Keratinocyte (primary cell): ENCODE measurements at regions not wholly inside any gene's neighbourhood (a gene's known extent, or its start where the extent isn't known, plus 50 kb on each side); places are given as distances from the start of the nearest gene placed in this dataset.

Experiments
- DNase-seq: peaks from one replicate; pipeline ENCODE4 v3.0.0-alpha.2; 2011; ENCODE audit warnings: low read depth, missing footprints, low spot score
- FAIRE-seq: peaks from 2 replicates; lab custom pipeline; 2011; peaks lifted over from hg19 to GRCh38; lab: Jason Lieb, UNC
- H2AFZ ChIP-seq: 2 replicates; pipeline ENCODE4 v1.6.0; 2012; ENCODE audit warnings: low read length, control low read depth, inconsistent platforms; ENCODE audit not compliant: control insufficient read depth
- H3K27ac ChIP-seq: 2 replicates; pipeline ENCODE4 v1.5.1; 2011; ENCODE audit warnings: low read length; ENCODE audit not compliant: control insufficient read depth, insufficient read depth
- H3K27me3 ChIP-seq: 3 replicates; pipeline ENCODE4 v1.6.0; 2011; ENCODE audit warnings: low read length; ENCODE audit not compliant: control insufficient read depth, insufficient read depth; ENCODE audit errors: extremely low read depth
- H3K36me3 ChIP-seq, 2 experiments: 2 replicates in 1 of 2; 3 replicates in 1 of 2; pipeline ENCODE4 v1.5.1; 2011; ENCODE audit warnings: low read length in 2 of 2, mild to moderate bottlenecking in 1 of 2; ENCODE audit not compliant: control insufficient read depth in 2 of 2, insufficient read depth in 2 of 2; ENCODE audit errors: extremely low read depth in 1 of 2
- H3K4me1 ChIP-seq: 3 replicates; pipeline ENCODE4 v1.5.1; 2011; ENCODE audit warnings: low read length; ENCODE audit not compliant: control insufficient read depth, insufficient read depth; ENCODE audit errors: extremely low read depth
- H3K4me2 ChIP-seq: 3 replicates; pipeline ENCODE4 v1.6.0; 2011; ENCODE audit warnings: low read depth, low read length; ENCODE audit not compliant: control insufficient read depth, insufficient read depth; ENCODE audit errors: extremely low read depth
- H3K4me3 ChIP-seq, 3 experiments: fragments of 200-600 bp in 1 of 3; sonication (generic) in 1 of 3; 2 replicates in 2 of 3; 3 replicates in 1 of 3; pipeline ENCODE4 v1.5.1; 2011 to 2016; ENCODE audit warnings: low read length in 3 of 3, mild to moderate bottlenecking in 3 of 3, control low read depth in 2 of 3, inconsistent platforms in 1 of 3, low read depth in 1 of 3, mixed read lengths in 1 of 3, mixed run types in 1 of 3, moderate library complexity in 1 of 3; ENCODE audit not compliant: control insufficient read depth in 2 of 3, insufficient read depth in 2 of 3; ENCODE audit errors: extremely low read depth in 1 of 3
- H3K79me2 ChIP-seq: 2 replicates; pipeline ENCODE4 v1.6.0; 2012; ENCODE audit warnings: low read length; ENCODE audit not compliant: control insufficient read depth, insufficient read depth
- H3K9ac ChIP-seq: 3 replicates; pipeline ENCODE4 v1.6.0; 2011; ENCODE audit warnings: low read length; ENCODE audit not compliant: control insufficient read depth, insufficient read depth; ENCODE audit errors: extremely low read depth
- H3K9me1 ChIP-seq: 3 replicates; pipeline ENCODE4 v1.6.0; 2011; ENCODE audit warnings: low read length; ENCODE audit not compliant: control insufficient read depth, insufficient read depth; ENCODE audit errors: extremely low read depth
- H3K9me3 ChIP-seq: 2 replicates; pipeline ENCODE4 v1.5.1; 2012; ENCODE audit warnings: low read depth, low read length; ENCODE audit not compliant: control insufficient read depth
- H4K20me1 ChIP-seq: 3 replicates; pipeline ENCODE4 v1.6.0; 2011; ENCODE audit warnings: low read length; ENCODE audit not compliant: control insufficient read depth, insufficient read depth; ENCODE audit errors: extremely low read depth
- EZH2 ChIP-seq: IDR thresholded peaks from one replicate; pipeline ENCODE4 v1.6.1; 2012; ENCODE audit warnings: inconsistent platforms, mild to moderate bottlenecking, low read length, moderate library complexity
- dilution Hi-C: fragments of 300-500 bp; cut with MboI; formaldehyde crosslinking; loops from one replicate; pipeline ENCODE4 v1.7.0; 2020; ENCODE audit warnings: low sequenced_read_pairs; ENCODE audit not compliant: extremely low pct_ligation_motif_present
- TF ChIP-seq, protein P1 (sequence below), 3 experiments: IDR thresholded peaks in 1 of 3; conservative IDR thresholded peaks in 1 of 3; optimal IDR thresholded peaks in 1 of 3; 2 replicates in 2 of 3; 3 replicates in 1 of 3; pipeline versions ENCODE3 to v1.5.1; 2011; ENCODE audit warnings: low read length in 3 of 3, mild to moderate bottlenecking in 3 of 3, moderate library complexity in 2 of 3, control low read depth in 1 of 3, inconsistent platforms in 1 of 3; ENCODE audit not compliant: insufficient read depth in 2 of 3; ENCODE audit errors: extremely low read depth in 1 of 3

DNA sequence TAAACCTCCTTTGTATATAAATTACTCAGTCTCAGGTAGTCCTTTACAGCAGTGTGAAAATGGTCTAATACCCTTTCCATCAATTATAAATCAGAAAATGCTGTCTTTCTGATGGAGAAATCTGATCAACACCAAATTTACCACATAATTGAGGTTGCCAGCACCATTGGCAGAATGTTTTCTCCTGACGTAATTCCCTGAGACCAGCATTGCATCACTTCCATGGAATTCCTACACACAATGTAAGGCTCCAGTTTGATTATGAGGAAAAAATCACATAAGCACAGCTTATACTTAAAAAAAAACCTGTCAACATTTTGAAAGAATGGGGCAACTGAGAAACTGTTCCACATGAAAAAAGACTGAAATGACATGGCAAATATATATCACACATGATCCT is 618.7 kb upstream of the CDH6 start:
- Histone ChIP-seq H3K36me3 (no peaks in the 10 kb centered on the region), H3K9me3 (no peaks in the 10 kb centered on the region), H3K9ac (no peak overlapping the region), H3K9me1 (no peaks in the 10 kb centered on the region), H3K79me2 (no peaks in the 10 kb centered on the region), H3K4me3 (no peak overlapping the region), H4K20me1 (no peaks in the 10 kb centered on the region), H2AFZ (no peak overlapping the region), H3K4me1 (no peaks in the 10 kb centered on the region), H3K27me3 (no peaks in the 10 kb centered on the region), H3K27ac (no peak overlapping the region), H3K4me2 (no peak overlapping the region)
- TF ChIP-seq EZH2 = no peak
- TF ChIP-seq, protein P1, sequence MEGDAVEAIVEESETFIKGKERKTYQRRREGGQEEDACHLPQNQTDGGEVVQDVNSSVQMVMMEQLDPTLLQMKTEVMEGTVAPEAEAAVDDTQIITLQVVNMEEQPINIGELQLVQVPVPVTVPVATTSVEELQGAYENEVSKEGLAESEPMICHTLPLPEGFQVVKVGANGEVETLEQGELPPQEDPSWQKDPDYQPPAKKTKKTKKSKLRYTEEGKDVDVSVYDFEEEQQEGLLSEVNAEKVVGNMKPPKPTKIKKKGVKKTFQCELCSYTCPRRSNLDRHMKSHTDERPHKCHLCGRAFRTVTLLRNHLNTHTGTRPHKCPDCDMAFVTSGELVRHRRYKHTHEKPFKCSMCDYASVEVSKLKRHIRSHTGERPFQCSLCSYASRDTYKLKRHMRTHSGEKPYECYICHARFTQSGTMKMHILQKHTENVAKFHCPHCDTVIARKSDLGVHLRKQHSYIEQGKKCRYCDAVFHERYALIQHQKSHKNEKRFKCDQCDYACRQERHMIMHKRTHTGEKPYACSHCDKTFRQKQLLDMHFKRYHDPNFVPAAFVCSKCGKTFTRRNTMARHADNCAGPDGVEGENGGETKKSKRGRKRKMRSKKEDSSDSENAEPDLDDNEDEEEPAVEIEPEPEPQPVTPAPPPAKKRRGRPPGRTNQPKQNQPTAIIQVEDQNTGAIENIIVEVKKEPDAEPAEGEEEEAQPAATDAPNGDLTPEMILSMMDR (optimal IDR thresholded peaks at IDR 0.05 in 1 of 3, IDR thresholded peaks at IDR 0.05 in 1 of 3, conservative IDR thresholded peaks at IDR 0.05 in 1 of 3; ENCODE audit: extremely low read depth in 1 of 3, insufficient read depth in 2 of 3, low read length in 3 of 3) = no peak
- no peak for DNase-seq
- no peak for FAIRE-seq
- dilution Hi-C loops = no loop called here

DNA sequence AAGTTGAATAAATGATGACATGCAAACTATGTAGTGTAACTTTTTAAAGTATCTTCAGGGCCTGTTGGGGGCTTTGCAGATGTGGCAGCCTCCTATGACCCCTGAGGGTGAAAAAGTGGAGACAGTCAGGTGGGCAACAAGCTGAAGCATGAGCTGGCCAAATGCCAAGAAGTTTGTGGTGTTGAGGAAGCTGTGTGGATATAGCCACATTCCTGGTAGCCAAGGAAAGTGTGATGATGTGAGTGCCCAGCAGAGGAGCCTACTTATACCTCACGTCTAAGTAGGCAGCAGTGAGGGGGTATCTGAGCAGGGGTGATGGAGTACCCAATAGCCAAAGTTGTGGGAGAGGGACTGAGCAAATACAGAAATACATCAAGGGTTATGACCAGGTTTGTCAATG is 621.2 kb upstream of the CDH6 start:
- Histone ChIP-seq H3K9me1 (no peaks in the 10 kb centered on the region), H3K9ac (no peak overlapping the region), H3K27me3 (no peaks in the 10 kb centered on the region), H3K79me2 (no peaks in the 10 kb centered on the region), H3K4me3 (no peak overlapping the region), H3K9me3 (no peaks in the 10 kb centered on the region), H3K4me2 (no peak overlapping the region), H3K36me3 (no peaks in the 10 kb centered on the region), H2AFZ (no peak overlapping the region), H3K27ac (no peak overlapping the region), H4K20me1 (no peaks in the 10 kb centered on the region), H3K4me1 (no peaks in the 10 kb centered on the region)
- FAIRE-seq (no peak), DNase-seq (no peak)
- TF ChIP-seq, protein P1 (optimal IDR thresholded peaks at IDR 0.05 in 1 of 3, IDR thresholded peaks at IDR 0.05 in 1 of 3, conservative IDR thresholded peaks at IDR 0.05 in 1 of 3; ENCODE audit: extremely low read depth in 1 of 3, insufficient read depth in 2 of 3, low read length in 3 of 3) = no peak
- TF ChIP-seq EZH2 = no peak
- dilution Hi-C loops = no loop called here
